ENCODE measurements at regions not wholly inside any gene's neighbourhood (a gene's known extent, or its start where the extent isn't known, plus 50 kb on each side); places are given as distances from the start of the nearest gene placed in this dataset.

GRCh38 chr2:83481436-83481835 is 977.6 kb downstream of the SUCLG1 start:
- dilution Hi-C loops (cut with MboI; ENCODE audit: extremely low pct_ligation_motif_present, low sequenced_read_pairs), result no loop called here
- TF ChIP-seq CTCF (optimal IDR thresholded peaks at IDR 0.05 in 1 of 3, IDR thresholded peaks at IDR 0.05 in 1 of 3, conservative IDR thresholded peaks at IDR 0.05 in 1 of 3; ENCODE audit: extremely low read depth in 1 of 3, insufficient read depth in 2 of 3, low read length in 3 of 3) (no peak), EZH2 (IDR thresholded peaks at IDR 0.05; ENCODE audit: low read length) (no peak)
- no peak for FAIRE-seq
- no peaks in the 10 kb centered on the region for H3K9me1 ChIP-seq (ENCODE audit: control insufficient read depth, extremely low read depth, insufficient read depth, low read length)
- no peak overlapping the region for H3K4me3 ChIP-seq (ENCODE audit: control insufficient read depth in 2 of 3, extremely low read depth in 1 of 3, insufficient read depth in 2 of 3, low read depth in 1 of 3, low read length in 3 of 3)
- H3K27me3 ChIP-seq (ENCODE audit: control insufficient read depth, extremely low read depth, insufficient read depth, low read length), result no peaks in the 10 kb centered on the region
- H3K9me3 ChIP-seq (ENCODE audit: control insufficient read depth, low read depth, low read length), result no peaks in the 10 kb centered on the region
- no peak overlapping the region for H3K9ac ChIP-seq (ENCODE audit: control insufficient read depth, extremely low read depth, insufficient read depth, low read length)
- no peak overlapping the region for H3K4me2 ChIP-seq (ENCODE audit: control insufficient read depth, extremely low read depth, insufficient read depth, low read depth, low read length)
- no peaks in the 10 kb centered on the region for H4K20me1 ChIP-seq (ENCODE audit: control insufficient read depth, extremely low read depth, insufficient read depth, low read length)
- H3K36me3 ChIP-seq (ENCODE audit: control insufficient read depth in 2 of 2, extremely low read depth in 1 of 2, insufficient read depth in 2 of 2, low read length in 2 of 2), result no peaks in the 10 kb centered on the region
- no peak overlapping the region for H2AFZ ChIP-seq (ENCODE audit: control insufficient read depth, low read length)
- H3K27ac ChIP-seq (ENCODE audit: control insufficient read depth, insufficient read depth, low read length), result no peak overlapping the region
- H3K79me2 ChIP-seq (ENCODE audit: control insufficient read depth, insufficient read depth, low read length), result no peaks in the 10 kb centered on the region
- H3K4me1 ChIP-seq (ENCODE audit: control insufficient read depth, extremely low read depth, insufficient read depth, low read length), result no peaks in the 10 kb centered on the region
- DNase-seq (ENCODE audit: low read depth, low spot score), result no peak

DNA sequence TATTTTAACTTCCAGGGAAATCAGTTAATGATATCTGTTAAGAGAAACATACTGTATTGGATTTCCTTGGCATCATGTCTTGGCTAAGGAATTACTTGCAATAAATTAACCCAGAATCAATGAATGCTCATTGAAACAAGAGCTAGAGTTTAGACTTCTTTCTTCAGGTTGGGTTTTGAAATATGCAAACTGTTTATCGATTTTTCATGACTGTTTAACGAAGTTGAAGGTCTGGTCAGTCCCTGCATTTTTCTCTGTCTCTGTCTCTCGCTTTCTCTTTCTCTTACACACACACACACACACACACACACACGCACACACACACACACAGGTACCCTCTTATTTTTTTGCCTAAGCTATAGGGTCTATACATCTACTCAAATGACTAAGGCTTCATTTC is 981.0 kb downstream of the SUCLG1 start:
- H3K36me3 ChIP-seq (ENCODE audit: control insufficient read depth in 2 of 2, extremely low read depth in 1 of 2, insufficient read depth in 2 of 2, low read length in 2 of 2), result no peaks in the 10 kb centered on the region
- TF ChIP-seq CTCF (optimal IDR thresholded peaks at IDR 0.05 in 1 of 3, IDR thresholded peaks at IDR 0.05 in 1 of 3, conservative IDR thresholded peaks at IDR 0.05 in 1 of 3; ENCODE audit: extremely low read depth in 1 of 3, insufficient read depth in 2 of 3, low read length in 3 of 3) (no peak), EZH2 (IDR thresholded peaks at IDR 0.05; ENCODE audit: low read length) (no peak)
- H3K4me1 ChIP-seq (ENCODE audit: control insufficient read depth, extremely low read depth, insufficient read depth, low read length), result no peaks in the 10 kb centered on the region
- H3K9ac ChIP-seq (ENCODE audit: control insufficient read depth, extremely low read depth, insufficient read depth, low read length), result no peak overlapping the region
- H3K4me3 ChIP-seq (ENCODE audit: control insufficient read depth in 2 of 3, extremely low read depth in 1 of 3, insufficient read depth in 2 of 3, low read depth in 1 of 3, low read length in 3 of 3), result no peak overlapping the region
- no peaks in the 10 kb centered on the region for H3K79me2 ChIP-seq (ENCODE audit: control insufficient read depth, insufficient read depth, low read length)
- no peaks in the 10 kb centered on the region for H4K20me1 ChIP-seq (ENCODE audit: control insufficient read depth, extremely low read depth, insufficient read depth, low read length)
- no peak overlapping the region for H3K27ac ChIP-seq (ENCODE audit: control insufficient read depth, insufficient read depth, low read length)
- H3K27me3 ChIP-seq (ENCODE audit: control insufficient read depth, extremely low read depth, insufficient read depth, low read length), result no peaks in the 10 kb centered on the region
- no peaks in the 10 kb centered on the region for H3K9me1 ChIP-seq (ENCODE audit: control insufficient read depth, extremely low read depth, insufficient read depth, low read length)
- no peak overlapping the region for H3K4me2 ChIP-seq (ENCODE audit: control insufficient read depth, extremely low read depth, insufficient read depth, low read depth, low read length)
- no peak overlapping the region for H2AFZ ChIP-seq (ENCODE audit: control insufficient read depth, low read length)
- no peaks in the 10 kb centered on the region for H3K9me3 ChIP-seq (ENCODE audit: control insufficient read depth, low read depth, low read length)
- dilution Hi-C loops (cut with MboI; ENCODE audit: extremely low pct_ligation_motif_present, low sequenced_read_pairs), result no loop called here
- DNase-seq (ENCODE audit: low read depth, low spot score) (no peak), FAIRE-seq (no peak)
